ENCODE measurements at regions not wholly inside any gene's neighbourhood (a gene's known extent, or its start where the extent isn't known, plus 50 kb on each side); places are given as distances from the start of the nearest gene placed in this dataset.

- no peaks in the 10 kb centered on the region for H3K4me1 ChIP-seq
- no peak for FAIRE-seq
- CTCF ChIA-PET = no interaction called here
- DNase-seq (ENCODE audit: low read depth in 1 of 2, low spot score in 1 of 2) = no peak
- POLR2A ChIA-PET = no interaction called here
- no peaks in the 10 kb centered on the region for H3K9me3 ChIP-seq
- no peak overlapping the region for H3K4me3 ChIP-seq
- H3K27ac ChIP-seq = no peak overlapping the region
- no peak overlapping the region for H3K4me2 ChIP-seq
- WGBS (ENCODE audit: missing lambda C conversion rate) = 11% methylated on average over 2 of the region's 2 CpGs
- ATAC-seq = no peak
- TF ChIP-seq CTCF (IDR thresholded peaks at IDR 0.05) = no peak
- no peak for TF ChIP-seq KDM5A (IDR thresholded peaks at IDR 0.05)
- no peak for TF ChIP-seq CBX2 (IDR thresholded peaks at IDR 0.05; ENCODE audit: borderline replicate concordance, low read depth)
- TF ChIP-seq ZC3H11A (IDR thresholded peaks at IDR 0.05) = no peak
- no peak for TF ChIP-seq SMC3 (IDR thresholded peaks at IDR 0.05)
- no peak for TF ChIP-seq JUN (IDR thresholded peaks at IDR 0.05)
- TF ChIP-seq RCOR1 (IDR thresholded peaks at IDR 0.05; ENCODE audit: low read depth, low read length) = no peak
- no peak for TF ChIP-seq HMGXB4 (CRISPR knock-in tag; IDR thresholded peaks at IDR 0.05; ENCODE audit: borderline replicate concordance)
- no peak for TF ChIP-seq ATOH8 (CRISPR knock-in tag; IDR thresholded peaks at IDR 0.05; ENCODE audit: low read depth)
- no peak for TF ChIP-seq TFCP2L1 (CRISPR knock-in tag; IDR thresholded peaks at IDR 0.05)
Measured at GRCh38 chr16:76071690-76072089, 205.5 kb upstream of the CNTNAP4 start.

- H3K4me2 ChIP-seq = no peak overlapping the region
- DNase-seq (ENCODE audit: low read depth in 1 of 2, low spot score in 1 of 2) (no peak), FAIRE-seq (no peak), ATAC-seq (no peak)
- no peak overlapping the region for H3K27ac ChIP-seq
- CTCF ChIA-PET = no interaction called here
- 10% methylated on average over 6 of the region's 6 CpGs for WGBS (ENCODE audit: missing lambda C conversion rate)
- POLR2A ChIA-PET = no interaction called here
- no peak overlapping the region for H3K4me3 ChIP-seq
- no peaks in the 10 kb centered on the region for H3K9me3 ChIP-seq
- H3K4me1 ChIP-seq = no peaks in the 10 kb centered on the region
- no peak for TF ChIP-seq ELK1 (IDR thresholded peaks at IDR 0.05; ENCODE audit: low read depth, low read length)
- TF ChIP-seq CHD2 (IDR thresholded peaks at IDR 0.05; ENCODE audit: low read length, partially characterized antibody) = no peak
- no peak for TF ChIP-seq ZFP36 (IDR thresholded peaks at IDR 0.05; ENCODE audit: borderline replicate concordance, partially characterized antibody)
- TF ChIP-seq HMGXB4 (CRISPR knock-in tag; IDR thresholded peaks at IDR 0.05; ENCODE audit: borderline replicate concordance) = no peak
- TF ChIP-seq ZNF302 (CRISPR knock-in tag; IDR thresholded peaks at IDR 0.05) = no peak
- TF ChIP-seq CBX8 (IDR thresholded peaks at IDR 0.05) = no peak
- no peak for TF ChIP-seq ATOH8 (CRISPR knock-in tag; IDR thresholded peaks at IDR 0.05; ENCODE audit: low read depth)
- TF ChIP-seq REST (IDR thresholded peaks at IDR 0.05) = no peak
- no peak for TF ChIP-seq FOSB (CRISPR knock-in tag; IDR thresholded peaks at IDR 0.05)
- TF ChIP-seq HDAC2 (IDR thresholded peaks at IDR 0.05) = no peak
- no peak for TF ChIP-seq ZSCAN20 (CRISPR knock-in tag; IDR thresholded peaks at IDR 0.05)
- no peak for TF ChIP-seq EHMT2 (IDR thresholded peaks at IDR 0.05; ENCODE audit: low read depth)
- TF ChIP-seq CEBPB (IDR thresholded peaks at IDR 0.05) = no peak
- TF ChIP-seq PHF8 (IDR thresholded peaks at IDR 0.05; ENCODE audit: borderline replicate concordance, low read depth) = no peak
- TF ChIP-seq NPAS2 (CRISPR knock-in tag; IDR thresholded peaks at IDR 0.05; ENCODE audit: borderline replicate concordance) = no peak
- no peak for TF ChIP-seq HES2 (IDR thresholded peaks at IDR 0.05)
- no peak for TF ChIP-seq EHF (CRISPR knock-in tag; IDR thresholded peaks at IDR 0.05)
- no peak for TF ChIP-seq HOXB5 (CRISPR knock-in tag; IDR thresholded peaks at IDR 0.05)
Measured at GRCh38 chr16:76081967-76082366, 195.2 kb upstream of the CNTNAP4 start.
